Lower lobe of right lung (tissue), 2 donors: ENCODE measurements at regions not wholly inside any gene's neighbourhood (a gene's known extent, or its start where the extent isn't known, plus 50 kb on each side); places are given as distances from the start of the nearest gene placed in this dataset.

Experiments used
- ATAC-seq, 2 donors: fragments of 200-7000 bp; cut with Tn5 transposase; one replicate each; pipeline ENCODE4 v1.9.1; 2020 to 2022; ENCODE audit warnings: mild to moderate bottlenecking in 2 of 2, moderate library complexity in 2 of 2
- DNase-seq: peaks from one replicate; pipeline ENCODE4 v3.0.0-alpha.2; 2020
- H3K27ac ChIP-seq: fragments of 200-600 bp; one replicate; pipeline ENCODE4 v1.8.0; 2022
- H3K27me3 ChIP-seq: fragments of 200-600 bp; one replicate; pipeline ENCODE4 v1.8.0; 2022; ENCODE audit warnings: low read depth
- H3K36me3 ChIP-seq: fragments of 200-600 bp; one replicate; pipeline ENCODE4 v1.8.0; 2022; ENCODE audit warnings: mild to moderate bottlenecking
- H3K4me1 ChIP-seq: fragments of 200-600 bp; one replicate; pipeline ENCODE4 v1.8.0; 2022
- H3K4me3 ChIP-seq: fragments of 200-600 bp; one replicate; pipeline ENCODE4 v1.8.0; 2022; ENCODE audit warnings: mild to moderate bottlenecking
- H3K9me3 ChIP-seq: fragments of 200-600 bp; one replicate; pipeline ENCODE4 v1.8.0; 2022
- intact Hi-C: fragments of 100-400 bp; cut with DNase I; formaldehyde crosslinking; loops from one replicate; pipeline ENCODE4 v1.11.0; 2022
- TF ChIP-seq, protein P1 (sequence below): fragments of 200-600 bp; IDR thresholded peaks from one replicate; pipeline ENCODE4 v1.8.0; 2022; ENCODE audit warnings: antibody characterized with exemption, mild to moderate bottlenecking
- donor health status: DM: no; HTN: yes; CAD: no; lungs with severe emphysema.

DNA sequence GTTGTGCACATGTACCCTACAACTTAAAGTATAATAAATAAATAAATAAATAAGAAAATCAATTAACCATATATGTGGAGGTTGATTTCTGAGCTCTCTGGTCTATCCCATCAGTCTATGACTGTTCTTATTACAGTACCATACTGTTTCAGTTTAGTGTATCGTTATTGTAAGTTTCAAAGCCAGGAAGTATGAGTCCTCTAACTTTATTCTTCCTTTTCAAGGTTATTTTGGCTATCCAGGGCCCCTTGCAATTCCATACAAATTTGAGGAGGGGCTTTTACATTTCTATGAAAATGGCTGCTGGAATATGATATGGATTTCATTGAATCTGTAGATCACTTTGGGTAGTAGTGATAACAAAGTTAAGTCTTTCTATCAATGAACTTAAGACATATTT is 96.9 kb upstream of the BCL9 start:
- intact Hi-C loops, result no loop called here
- no peaks in the 10 kb centered on the region for H3K4me1 ChIP-seq
- TF ChIP-seq, protein P1, sequence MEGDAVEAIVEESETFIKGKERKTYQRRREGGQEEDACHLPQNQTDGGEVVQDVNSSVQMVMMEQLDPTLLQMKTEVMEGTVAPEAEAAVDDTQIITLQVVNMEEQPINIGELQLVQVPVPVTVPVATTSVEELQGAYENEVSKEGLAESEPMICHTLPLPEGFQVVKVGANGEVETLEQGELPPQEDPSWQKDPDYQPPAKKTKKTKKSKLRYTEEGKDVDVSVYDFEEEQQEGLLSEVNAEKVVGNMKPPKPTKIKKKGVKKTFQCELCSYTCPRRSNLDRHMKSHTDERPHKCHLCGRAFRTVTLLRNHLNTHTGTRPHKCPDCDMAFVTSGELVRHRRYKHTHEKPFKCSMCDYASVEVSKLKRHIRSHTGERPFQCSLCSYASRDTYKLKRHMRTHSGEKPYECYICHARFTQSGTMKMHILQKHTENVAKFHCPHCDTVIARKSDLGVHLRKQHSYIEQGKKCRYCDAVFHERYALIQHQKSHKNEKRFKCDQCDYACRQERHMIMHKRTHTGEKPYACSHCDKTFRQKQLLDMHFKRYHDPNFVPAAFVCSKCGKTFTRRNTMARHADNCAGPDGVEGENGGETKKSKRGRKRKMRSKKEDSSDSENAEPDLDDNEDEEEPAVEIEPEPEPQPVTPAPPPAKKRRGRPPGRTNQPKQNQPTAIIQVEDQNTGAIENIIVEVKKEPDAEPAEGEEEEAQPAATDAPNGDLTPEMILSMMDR, result no peak
- H3K27me3 ChIP-seq, result no peaks in the 10 kb centered on the region
- H3K9me3 ChIP-seq, result peaks cover 23% of the 10 kb centered on the region
- no peaks in the 10 kb centered on the region for H3K36me3 ChIP-seq
- H3K27ac ChIP-seq, result no peak overlapping the region
- DNase-seq (no peak), ATAC-seq (no peak)
- H3K4me3 ChIP-seq, result no peak overlapping the region

DNA sequence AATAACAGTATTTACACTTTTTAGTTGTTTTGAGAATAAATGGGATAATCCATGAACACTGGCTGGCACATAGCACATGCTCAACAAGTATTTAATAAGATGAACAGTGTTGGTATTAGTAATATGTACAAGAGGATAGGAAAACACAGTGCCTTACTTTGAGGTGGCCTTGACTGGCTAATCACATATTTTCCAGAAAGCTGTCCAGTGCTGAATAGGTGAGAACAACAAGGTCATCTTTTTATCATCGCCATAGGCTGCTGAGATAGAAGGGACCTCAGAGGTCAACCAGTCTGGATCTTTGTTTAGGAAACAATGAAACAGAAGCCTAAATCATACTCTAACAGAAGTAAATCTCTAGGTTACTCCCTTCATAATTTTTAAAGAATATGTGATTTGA is 89.7 kb upstream of the BCL9 start:
- Histone ChIP-seq H3K9me3 (peaks cover 8% of the 10 kb centered on the region), H3K4me3 (no peak overlapping the region), H3K36me3 (no peaks in the 10 kb centered on the region), H3K27ac (no peak overlapping the region), H3K27me3 (no peaks in the 10 kb centered on the region), H3K4me1 (no peaks in the 10 kb centered on the region)
- DNase-seq (no peak), ATAC-seq (no peak)
- intact Hi-C loops, result no loop called here
- TF ChIP-seq, protein P1, result no peak

DNA sequence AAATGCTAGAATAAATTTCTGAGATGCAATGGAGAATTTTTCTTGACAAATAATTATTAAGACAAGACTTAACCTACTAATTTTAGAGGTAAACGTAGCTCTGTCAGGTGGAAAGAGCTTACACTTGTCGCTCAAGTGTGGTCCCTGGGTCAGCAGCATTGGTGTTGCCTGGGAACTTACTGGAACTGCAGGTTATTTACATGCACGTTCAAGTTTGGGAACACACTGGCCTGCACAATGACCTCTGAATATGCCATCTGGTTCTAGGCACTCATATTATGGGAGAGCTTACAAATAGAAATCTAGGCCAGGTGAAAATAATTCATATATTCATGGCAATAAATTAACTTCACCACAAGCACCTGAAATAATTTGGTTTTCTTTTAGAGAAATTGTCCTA is 88.5 kb upstream of the BCL9 start:
- ATAC-seq, result no peak
- H3K4me1 ChIP-seq, result no peaks in the 10 kb centered on the region
- H3K27me3 ChIP-seq, result no peaks in the 10 kb centered on the region
- TF ChIP-seq, protein P1, result no peak
- H3K36me3 ChIP-seq, result no peaks in the 10 kb centered on the region
- DNase-seq, result no peak
- no peak overlapping the region for H3K27ac ChIP-seq
- peaks cover under 1% of the 10 kb centered on the region for H3K9me3 ChIP-seq
- intact Hi-C loops, result no loop called here
- no peak overlapping the region for H3K4me3 ChIP-seq

DNA sequence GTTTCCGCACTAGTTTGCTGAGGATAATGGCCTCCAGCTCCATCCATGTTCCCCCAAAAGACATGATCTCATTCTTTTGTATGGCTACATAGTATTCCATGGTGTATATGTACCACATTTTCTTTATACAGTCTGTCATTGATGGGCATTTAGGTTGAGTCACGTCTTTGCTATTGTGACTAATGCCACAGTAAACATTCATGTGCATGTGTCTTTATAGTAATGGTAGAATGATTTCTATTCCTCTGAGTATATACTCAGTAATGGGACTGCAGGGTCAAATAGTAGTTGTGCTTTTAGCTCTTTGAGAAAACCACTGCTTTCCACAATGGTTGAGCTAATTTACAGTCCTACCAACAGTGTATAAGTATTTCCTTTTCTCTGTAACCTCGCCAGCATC is 78.3 kb upstream of the BCL9 start:
- Histone ChIP-seq H3K4me1 (no peaks in the 10 kb centered on the region), H3K27me3 (no peaks in the 10 kb centered on the region), H3K4me3 (no peak overlapping the region), H3K36me3 (no peaks in the 10 kb centered on the region), H3K9me3 (peaks cover 11% of the 10 kb centered on the region), H3K27ac (no peak overlapping the region)
- no peak for DNase-seq
- TF ChIP-seq, protein P1, result no peak
- ATAC-seq, result no peak
- intact Hi-C loops, result no loop called here

GRCh38 chr1:147466543-147466942 is 74.8 kb upstream of the BCL9 start:
- Histone ChIP-seq H3K36me3 (no peaks in the 10 kb centered on the region), H3K4me1 (no peaks in the 10 kb centered on the region), H3K27ac (no peak overlapping the region), H3K4me3 (no peak overlapping the region), H3K27me3 (no peaks in the 10 kb centered on the region), H3K9me3 (peaks cover 11% of the 10 kb centered on the region)
- intact Hi-C loops, result no loop called here
- no peak for ATAC-seq
- TF ChIP-seq, protein P1, result no peak
- no peak for DNase-seq

DNA sequence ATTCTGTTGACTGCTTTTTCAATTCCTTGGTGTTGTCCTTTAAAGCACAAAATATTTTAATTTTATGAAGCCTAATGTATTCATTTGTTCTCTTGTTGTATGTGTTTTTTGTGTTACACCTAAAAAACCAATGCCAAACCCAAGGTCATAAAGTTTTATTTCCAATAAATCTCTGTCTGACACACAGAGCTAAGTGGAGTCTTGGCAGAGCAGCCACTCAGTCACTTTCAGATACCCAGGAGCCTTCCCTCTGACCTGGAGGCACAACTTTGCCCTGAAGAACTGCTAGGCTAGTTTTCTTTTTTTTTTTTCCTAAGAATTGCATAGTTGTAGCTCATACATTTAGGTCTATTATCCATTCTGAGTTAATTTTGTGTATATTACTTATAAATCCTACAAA is 71.2 kb upstream of the BCL9 start:
- no peaks in the 10 kb centered on the region for H3K27me3 ChIP-seq
- ATAC-seq, result no peak
- H3K27ac ChIP-seq, result no peak overlapping the region
- peaks cover 11% of the 10 kb centered on the region for H3K9me3 ChIP-seq
- intact Hi-C loops, result no loop called here
- DNase-seq, result no peak
- no peaks in the 10 kb centered on the region for H3K4me1 ChIP-seq
- H3K36me3 ChIP-seq, result no peaks in the 10 kb centered on the region
- TF ChIP-seq, protein P1, result no peak
- H3K4me3 ChIP-seq, result no peak overlapping the region
